NCI-H1092 (cell line): ENCODE measurements at regions not wholly inside any gene's neighbourhood (a gene's known extent, or its start where the extent isn't known, plus 50 kb on each side); places are given as distances from the start of the nearest gene placed in this dataset.
A peak's percentile ranks its signal among the peaks of the same experiment; 100 is the strongest.
"Not testable (repeated sequence)": the region's sequence is repeated elsewhere in the genome, so short reads cannot be mapped to it uniquely, and the experiment has no call there.

Experiments used
- DNase-seq: peaks from one replicate; lab custom pipeline; 2025; lab: John Stamatoyannopoulos, UW

- DNase-seq = no peak
Measured at GRCh38 chr2:145012214-145012670, 492.3 kb upstream of the ZEB2 start.

DNA sequence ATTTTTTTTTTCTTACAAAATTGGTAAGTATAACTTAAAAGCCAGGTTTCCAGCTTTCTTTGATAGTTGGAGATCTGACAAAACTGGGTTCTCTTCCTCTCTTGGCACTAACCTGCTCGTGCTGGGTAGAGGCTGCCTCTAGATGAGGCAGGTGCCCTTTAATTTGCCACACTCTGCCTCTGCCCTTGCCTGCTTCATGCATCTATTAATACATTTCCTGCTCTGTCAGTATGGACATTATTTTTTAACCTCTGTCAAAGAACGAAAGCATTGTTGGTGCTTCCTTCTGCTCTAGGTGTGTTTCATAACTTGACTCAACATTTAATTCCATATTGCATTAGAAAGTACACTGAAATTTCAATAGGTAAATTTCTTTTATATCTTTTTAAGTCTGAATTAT lies 490.7 kb upstream of the ZEB2 start:
- DNase-seq = no peak

DNA sequence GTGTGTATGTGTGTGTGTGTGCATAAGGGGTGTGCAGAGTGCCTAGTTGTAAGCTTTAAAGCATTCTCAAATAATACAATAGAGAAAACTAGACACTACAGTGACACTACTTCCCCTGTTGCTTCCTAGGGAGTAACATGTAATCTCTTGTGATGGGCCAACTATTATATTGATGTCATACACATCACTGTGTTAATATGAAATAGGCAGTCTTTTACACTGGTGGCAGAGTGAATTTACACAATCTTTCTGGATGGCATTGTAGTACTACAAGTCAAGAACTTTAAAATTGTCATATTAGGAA lies 488.0 kb upstream of the ZEB2 start:
- no peak for DNase-seq

DNA sequence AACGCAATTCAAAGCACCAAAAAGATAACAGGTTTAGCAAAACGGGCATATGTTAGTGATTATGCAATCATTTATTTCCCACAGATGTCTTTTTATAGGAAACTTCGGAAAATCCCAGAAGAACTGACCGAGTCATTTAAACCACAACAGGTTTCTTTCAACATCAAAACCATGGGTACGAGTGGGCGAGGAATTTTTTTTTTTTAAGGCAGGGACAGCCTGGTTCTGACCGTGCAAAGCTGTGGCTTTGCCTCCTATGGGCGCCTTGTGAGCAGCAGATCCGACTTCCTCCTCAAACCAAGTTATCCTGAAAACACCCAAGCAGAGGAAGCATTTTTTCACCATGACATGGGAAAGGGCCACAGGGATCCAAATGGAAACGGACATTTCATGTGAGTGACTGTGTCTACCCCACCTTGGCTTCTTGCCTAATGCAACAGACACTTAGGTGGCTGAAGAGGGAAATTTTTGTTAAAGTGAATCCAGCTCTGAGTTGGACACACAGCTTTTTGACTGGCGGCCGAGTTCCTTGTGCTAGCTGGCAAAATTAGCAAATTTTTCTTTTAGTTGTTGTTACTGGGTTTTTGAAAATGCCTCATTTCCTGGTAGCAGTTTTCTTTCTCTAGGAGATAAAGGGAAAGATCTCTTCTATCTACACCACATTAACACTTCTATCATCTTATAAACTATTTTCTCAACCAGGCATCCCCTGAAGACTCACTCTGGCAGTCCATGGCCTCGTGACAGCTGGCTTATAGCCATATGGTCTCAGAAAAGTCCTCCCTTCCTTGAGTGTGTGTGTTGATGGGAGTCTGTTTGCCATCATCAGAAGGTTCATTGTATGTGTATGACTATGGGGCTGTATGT lies 487.4 kb upstream of the ZEB2 start:
- peak; percentile 11 for DNase-seq

GRCh38 chr2:145002624-145003023 lies 482.7 kb upstream of the ZEB2 start:
- no peak for DNase-seq

- no peak for DNase-seq
Measured at GRCh38 chr2:145000376-145000775, 480.5 kb upstream of the ZEB2 start.

DNA sequence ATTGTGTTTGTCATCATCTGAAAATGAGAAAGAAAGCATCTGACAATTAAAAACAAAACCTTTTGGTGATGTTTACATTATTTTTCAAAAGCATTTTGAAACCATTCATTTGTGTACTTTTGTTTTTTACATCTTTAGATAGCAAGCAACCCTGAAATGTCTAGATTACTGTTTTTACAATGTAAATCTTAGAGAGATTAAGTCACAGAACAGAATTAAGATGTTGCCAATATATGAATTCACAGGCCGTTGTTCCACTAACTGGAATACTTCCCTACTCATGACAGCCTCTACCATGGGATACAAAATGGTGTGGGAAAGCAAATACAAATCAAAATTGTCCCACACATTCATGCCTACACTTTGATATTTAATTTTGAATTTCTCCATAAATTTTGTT lies 480.0 kb upstream of the ZEB2 start:
- no peak for DNase-seq

DNA sequence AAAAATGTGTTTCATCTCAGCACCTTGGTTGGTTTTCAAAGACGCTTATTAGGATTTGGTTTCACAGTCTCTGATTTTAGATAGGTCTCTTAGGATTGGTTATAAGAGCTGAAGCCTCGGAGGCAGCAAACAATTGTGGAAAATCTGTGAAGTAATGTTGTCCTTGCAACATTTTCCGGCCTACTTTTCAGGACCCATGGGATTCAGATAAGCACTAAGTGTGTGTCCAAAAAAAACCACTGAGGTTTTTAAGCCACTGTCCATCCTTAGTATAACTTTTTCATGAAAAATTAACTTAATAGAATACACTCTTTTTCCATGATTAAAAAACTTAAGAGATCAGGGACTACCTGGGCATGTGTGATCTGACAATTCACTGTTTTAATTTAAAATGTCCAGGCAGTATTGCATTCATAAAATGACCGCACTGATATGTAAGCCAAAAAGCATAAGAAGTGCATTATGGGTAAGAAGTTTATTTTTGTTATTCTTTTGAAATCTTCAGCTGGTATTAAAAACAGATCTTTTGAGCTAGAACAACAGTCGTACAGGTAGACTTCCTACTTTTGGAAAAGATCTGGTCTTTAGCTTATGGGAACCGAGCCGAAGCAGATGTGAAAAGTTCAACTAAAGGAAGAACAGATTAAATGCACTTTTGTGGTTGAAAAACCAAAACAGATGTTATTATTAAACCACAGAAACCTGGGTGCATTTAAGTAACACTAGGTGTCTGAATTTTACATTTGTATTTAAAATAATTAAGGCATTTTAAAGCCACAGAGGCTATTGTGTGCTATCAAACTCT lies 479.4 kb upstream of the ZEB2 start:
- DNase-seq = no peak

DNA sequence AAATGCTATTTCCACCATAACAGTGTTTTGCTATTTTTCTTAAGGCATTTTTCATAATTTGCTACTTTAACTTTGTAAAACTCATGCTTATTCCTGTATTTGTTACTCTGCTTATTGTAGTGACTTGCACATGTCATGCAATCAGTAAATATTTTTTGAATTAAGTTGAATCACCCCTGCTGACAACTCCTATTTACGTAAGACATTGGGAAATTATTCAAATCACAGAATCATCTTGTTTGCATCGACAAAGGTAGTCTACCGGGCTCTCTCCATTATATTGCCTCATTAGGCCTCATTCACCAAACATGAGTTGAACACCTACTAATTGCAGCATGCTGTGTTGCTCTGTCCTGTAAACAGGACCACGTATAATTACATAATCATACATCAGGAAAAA lies 478.5 kb upstream of the ZEB2 start:
- DNase-seq = no peak

- DNase-seq = no peak
Measured at GRCh38 chr2:144996225-144996795, 476.4 kb upstream of the ZEB2 start.

GRCh38 chr2:144995482-144995881 lies 475.6 kb upstream of the ZEB2 start:
- no peak for DNase-seq

GRCh38 chr2:144990661-144991060 lies 470.7 kb upstream of the ZEB2 start:
- no peak for DNase-seq

GRCh38 chr2:144989579-144990270 lies 469.8 kb upstream of the ZEB2 start:
- DNase-seq = no peak

DNA sequence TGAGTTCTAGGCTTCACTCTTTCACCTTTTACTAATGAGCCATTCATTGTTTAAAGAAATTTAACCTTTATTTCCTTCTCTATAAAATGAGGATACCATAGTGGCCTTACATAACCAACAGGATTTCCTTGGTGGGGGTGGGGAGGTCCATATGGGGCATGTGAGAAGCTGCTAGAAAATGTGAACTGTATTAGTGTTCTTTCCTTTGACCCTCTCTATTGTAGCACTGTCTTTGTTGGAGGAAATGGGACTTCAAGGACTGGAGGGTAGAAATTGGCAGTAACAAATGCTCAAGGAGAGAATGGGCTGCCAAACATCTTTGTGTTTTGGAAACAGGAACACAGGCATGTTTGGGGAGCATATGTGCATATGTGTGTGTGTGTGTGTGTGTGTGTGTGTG lies 468.7 kb upstream of the ZEB2 start:
- no peak for DNase-seq

DNA sequence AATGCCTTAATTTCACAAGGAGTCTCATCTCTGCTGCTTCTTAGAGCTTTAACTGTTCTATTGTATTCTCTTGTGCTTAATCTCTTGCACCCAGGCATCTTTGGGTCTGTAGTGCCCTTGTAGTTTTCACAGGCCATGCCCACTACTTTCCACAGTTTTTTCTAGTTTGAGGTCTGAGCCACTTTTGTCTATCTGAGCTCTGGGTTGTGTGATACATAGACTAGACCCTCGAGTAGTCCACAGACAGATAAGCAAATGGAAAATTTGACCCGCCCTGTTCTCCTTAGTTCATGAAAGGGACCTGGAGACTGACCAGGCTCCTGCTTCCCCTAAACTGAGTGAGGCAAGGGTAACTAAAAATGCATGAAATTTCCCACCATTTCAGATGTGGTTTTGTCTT lies 466.8 kb upstream of the ZEB2 start:
- DNase-seq = no peak

- no peak for DNase-seq
Measured at GRCh38 chr2:144984038-144984437, 464.1 kb upstream of the ZEB2 start.

DNA sequence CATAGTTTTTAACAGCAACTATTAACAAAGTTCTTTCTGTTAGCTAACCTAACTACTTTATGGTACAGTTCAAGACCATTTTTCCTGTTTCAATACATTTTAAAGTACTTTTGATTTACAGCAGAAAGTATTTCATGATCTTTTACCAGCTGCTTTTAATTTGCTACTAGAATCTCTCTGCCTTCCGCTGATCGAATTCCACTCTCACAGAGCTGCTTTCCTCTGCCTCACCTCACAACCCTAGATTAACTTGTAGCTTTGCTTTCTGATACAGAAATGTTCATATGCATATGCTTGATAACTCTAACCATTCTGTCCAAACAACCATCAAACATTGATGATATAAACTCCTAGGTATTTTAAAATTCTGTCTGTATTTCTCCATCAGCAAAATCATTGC lies 463.2 kb upstream of the ZEB2 start:
- DNase-seq = no peak

DNA sequence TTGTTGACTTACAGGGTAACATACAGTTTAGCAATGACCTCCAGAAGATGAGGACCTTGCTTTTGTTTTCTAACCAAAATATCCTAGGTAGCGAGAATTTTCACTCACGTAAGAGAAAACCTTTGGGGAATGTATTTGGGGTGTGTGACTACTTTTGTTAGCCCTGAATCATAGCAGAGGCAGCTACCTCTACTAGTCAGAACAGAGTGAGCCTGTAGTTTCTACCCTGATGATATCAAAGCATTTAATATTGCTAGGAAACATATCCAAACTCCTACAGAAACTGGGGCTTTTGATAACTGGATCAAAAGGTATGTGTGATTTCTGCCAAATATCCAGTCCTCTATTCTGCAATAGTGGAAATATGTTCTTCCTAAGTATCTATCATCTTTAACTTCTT lies 462.6 kb upstream of the ZEB2 start:
- DNase-seq = no peak

DNA sequence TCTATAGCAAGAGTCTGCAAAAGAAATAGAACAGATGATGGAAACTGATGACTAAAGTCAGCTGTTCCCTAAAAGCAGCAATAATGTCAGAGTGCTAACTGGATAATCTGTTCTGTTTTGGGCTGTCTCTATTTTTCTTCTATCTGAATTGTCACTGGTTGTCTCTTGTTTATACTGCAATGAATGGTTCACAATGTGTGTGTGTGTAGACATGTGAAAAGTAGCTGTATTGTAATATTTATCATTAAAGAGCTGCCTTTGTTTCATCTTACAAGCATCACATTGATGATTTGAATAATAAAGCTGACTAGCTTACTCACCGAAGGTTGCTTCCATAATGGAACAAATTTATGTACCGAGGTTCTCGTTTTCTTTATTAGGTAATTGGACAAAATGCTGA lies 456.0 kb upstream of the ZEB2 start:
- DNase-seq = no peak

DNA sequence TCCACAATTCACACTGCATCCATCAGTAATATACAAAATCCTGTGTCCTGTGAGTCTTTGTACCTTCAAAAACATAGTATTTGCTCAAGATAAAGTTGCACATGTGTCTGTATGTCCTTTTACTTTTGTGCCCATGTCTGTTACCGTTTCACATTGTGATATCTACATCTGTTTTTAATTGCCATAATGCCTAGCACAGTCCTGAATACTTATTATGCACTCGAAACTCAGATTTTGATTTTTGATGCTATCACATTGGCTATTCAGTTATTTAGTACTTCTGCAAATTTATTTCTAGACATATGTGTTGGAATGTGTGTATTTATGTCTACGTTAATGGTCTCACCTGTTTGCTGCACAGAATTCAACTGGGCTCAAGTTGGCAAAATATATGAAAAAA lies 452.8 kb upstream of the ZEB2 start:
- DNase-seq = no peak

GRCh38 chr2:144971786-144972335 lies 451.9 kb upstream of the ZEB2 start:
- DNase-seq = no peak

DNA sequence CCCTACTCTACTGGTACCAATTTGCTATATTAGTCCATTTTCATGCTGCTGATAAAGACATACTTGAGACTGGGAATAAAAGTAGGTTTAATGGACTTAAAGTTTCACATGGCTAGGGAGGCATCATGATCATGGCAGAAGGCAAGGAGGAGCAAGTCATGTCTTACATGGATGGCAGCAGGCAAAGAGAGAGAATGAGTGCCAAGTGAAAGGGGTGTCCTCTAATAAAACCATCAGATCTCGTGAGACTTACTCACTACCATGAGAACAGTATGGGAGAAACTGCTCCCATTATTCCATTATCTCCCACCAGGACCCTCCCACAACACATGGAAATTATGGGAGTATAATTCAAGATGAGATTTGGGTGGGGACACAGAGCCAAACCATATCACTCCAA lies 450.5 kb upstream of the ZEB2 start:
- not testable (repeated sequence) for DNase-seq
